ENCODE measurements at regions not wholly inside any gene's neighbourhood (a gene's known extent, or its start where the extent isn't known, plus 50 kb on each side); places are given as distances from the start of the nearest gene placed in this dataset.

DNA sequence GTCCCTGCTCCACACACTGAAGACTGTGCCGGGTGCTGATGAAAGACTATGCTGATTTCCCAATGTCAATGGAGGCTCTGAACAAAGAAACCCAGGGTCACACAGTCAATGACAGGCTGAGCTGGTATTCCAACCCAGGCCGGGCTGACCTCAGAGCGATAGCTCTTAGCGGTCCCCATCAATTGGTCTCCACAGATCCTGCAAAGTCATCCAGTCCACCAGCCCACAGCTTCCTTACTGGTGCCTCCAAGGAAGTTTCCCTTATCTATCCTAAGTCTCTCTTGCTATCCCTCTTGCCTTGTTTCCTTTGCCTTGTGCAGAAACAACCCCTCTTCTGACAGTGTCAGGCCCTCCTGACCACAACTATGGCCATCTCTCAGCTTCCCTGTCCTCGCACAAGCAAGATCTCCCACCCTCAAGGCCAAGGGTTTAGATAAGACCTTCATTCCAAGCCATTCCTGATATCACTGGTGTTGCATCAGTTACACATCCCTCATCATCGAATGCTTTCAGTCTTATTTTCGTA, 52.7 kb upstream of the KSR1 start:
- no peak for TF ChIP-seq POLR2AphosphoS5 (IDR thresholded peaks at IDR 0.05)
- TF ChIP-seq, protein P1, sequence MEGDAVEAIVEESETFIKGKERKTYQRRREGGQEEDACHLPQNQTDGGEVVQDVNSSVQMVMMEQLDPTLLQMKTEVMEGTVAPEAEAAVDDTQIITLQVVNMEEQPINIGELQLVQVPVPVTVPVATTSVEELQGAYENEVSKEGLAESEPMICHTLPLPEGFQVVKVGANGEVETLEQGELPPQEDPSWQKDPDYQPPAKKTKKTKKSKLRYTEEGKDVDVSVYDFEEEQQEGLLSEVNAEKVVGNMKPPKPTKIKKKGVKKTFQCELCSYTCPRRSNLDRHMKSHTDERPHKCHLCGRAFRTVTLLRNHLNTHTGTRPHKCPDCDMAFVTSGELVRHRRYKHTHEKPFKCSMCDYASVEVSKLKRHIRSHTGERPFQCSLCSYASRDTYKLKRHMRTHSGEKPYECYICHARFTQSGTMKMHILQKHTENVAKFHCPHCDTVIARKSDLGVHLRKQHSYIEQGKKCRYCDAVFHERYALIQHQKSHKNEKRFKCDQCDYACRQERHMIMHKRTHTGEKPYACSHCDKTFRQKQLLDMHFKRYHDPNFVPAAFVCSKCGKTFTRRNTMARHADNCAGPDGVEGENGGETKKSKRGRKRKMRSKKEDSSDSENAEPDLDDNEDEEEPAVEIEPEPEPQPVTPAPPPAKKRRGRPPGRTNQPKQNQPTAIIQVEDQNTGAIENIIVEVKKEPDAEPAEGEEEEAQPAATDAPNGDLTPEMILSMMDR (IDR thresholded peaks at IDR 0.05): no peak
- TF ChIP-seq POLR2A (IDR thresholded peaks at IDR 0.05): no peak
- TF ChIP-seq EP300 (IDR thresholded peaks at IDR 0.05): no peak
- Histone ChIP-seq H3K27ac (no peak overlapping the region), H3K36me3 (no peaks in the 10 kb centered on the region), H3K27me3 (no peaks in the 10 kb centered on the region), H3K9me3 (no peaks in the 10 kb centered on the region), H3K4me3 (no peak overlapping the region), H3K4me1 (peaks cover 0 to 9% (median 3%) of the 10 kb centered on the region in 3 donors)
- no peak for ATAC-seq
- WGBS, 2 donors (ENCODE audit: low coverage in 1 of 2): 86 to 91% methylated on average over 2 to 3 of the region's 7 CpGs

DNA sequence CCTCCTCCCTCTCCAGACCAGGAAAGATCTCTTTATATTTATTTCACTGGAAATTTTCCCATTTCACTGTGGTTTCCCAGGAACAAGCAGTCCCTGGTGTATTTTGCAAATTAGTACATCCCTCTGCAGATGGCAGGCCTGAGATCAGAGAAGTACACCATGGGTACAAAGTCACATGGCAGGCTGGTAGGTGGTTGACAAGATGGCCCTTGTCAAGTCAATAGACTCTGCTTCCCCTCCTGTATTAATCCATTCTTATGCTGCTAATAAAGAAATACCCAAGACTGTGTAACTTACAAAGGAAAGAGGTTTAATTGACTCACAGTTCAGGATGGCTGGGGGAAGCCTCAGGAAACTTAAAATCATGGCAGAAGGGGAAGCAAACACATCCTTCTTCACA, 51.6 kb upstream of the KSR1 start:
- Histone ChIP-seq H3K9me3 (no peaks in the 10 kb centered on the region), H3K4me3 (no peak overlapping the region), H3K4me1 (peaks cover 0 to 17% (median 6%) of the 10 kb centered on the region in 3 donors), H3K27me3 (no peaks in the 10 kb centered on the region), H3K27ac (no peak overlapping the region), H3K36me3 (no peaks in the 10 kb centered on the region)
- ATAC-seq: no peak
- TF ChIP-seq POLR2A (IDR thresholded peaks at IDR 0.05) (no peak), POLR2AphosphoS5 (IDR thresholded peaks at IDR 0.05) (no peak), EP300 (IDR thresholded peaks at IDR 0.05) (no peak)
- TF ChIP-seq, protein P1 (IDR thresholded peaks at IDR 0.05): no peak

Data from gastroesophageal sphincter (tissue), 4 donors.